Iris pigment epithelial cell (primary cell): ENCODE measurements at regions not wholly inside any gene's neighbourhood (a gene's known extent, or its start where the extent isn't known, plus 50 kb on each side); places are given as distances from the start of the nearest gene placed in this dataset.
"Not testable (repeated sequence)": the region's sequence is repeated elsewhere in the genome, so short reads cannot be mapped to it uniquely, and the experiment has no call there.

Source experiments
- DNase-seq: peaks from one replicate; pipeline ENCODE4 v3.0.0-alpha.2; 2011; ENCODE audit warnings: low read depth

DNA sequence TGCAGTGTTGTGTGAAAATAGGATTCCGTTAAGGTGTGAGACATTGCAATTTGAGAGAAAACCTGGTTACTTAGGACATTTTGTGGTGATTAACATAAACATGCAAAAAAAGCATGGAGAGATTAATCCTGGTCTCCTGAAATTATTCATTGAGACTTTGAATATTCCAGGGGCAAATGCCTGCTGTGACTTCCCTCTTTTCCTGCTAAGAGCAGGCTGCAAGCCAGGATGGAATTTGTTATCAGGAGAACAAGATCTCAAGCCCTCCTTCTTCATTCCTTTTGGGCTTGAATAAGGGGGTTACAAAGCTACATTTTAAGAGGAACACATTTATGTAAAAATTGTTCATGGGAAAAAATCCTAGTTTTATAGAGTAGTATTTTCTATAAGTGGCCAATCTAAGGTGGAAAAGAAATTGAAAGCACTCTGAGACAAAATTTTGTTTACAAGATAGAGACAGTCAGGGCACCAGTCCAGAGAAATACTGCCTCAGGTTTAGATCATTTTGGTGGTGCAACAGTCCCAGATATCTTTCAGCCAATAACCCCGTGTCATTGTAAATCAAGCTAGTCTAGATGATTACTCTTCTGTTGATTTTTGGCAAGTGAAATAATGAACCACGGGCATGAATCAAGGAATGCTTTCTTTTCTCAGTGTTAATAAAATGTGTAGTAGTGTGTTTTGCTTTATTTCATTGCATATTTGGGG lies 1528.3 kb upstream of the AGA start:
- DNase-seq = no peak

DNA sequence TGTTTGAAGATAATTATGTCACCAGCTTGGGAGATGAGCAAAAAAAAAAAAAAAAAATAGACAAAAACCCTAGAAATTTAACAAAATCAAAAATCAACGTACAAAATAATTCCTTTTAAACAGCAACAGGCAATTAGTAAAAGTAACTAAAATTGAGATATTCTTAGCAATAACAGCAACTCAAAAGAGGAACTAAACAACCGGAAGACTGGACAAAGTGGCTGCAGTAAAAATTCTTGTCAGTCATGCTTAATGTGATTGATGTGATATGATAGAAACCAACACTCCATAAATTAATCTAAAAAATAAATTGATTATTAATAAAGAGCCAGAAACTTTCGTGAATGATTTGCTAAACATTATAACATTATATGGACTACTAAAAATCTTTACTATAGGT lies 1534.6 kb upstream of the AGA start:
- no peak for DNase-seq

DNA sequence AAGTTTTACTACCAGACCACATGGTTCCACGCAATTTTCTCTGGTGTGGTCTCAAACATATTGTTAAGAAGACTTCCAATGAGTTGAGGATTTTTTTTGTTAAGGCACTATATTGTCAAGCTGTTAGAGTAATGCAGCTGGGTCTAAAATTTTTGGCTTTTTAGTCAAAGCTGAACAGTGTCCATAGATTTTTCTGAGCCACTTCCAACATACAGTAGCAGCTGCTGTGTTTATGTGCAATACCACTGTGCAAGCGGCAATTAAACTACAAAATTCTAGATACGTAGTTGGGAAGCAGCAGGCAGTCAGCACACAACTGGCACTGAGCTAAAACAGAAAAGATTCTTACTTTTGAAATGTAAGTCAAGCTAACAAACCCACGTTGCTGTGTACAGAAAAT lies 1551.1 kb upstream of the AGA start:
- DNase-seq = no peak

DNA sequence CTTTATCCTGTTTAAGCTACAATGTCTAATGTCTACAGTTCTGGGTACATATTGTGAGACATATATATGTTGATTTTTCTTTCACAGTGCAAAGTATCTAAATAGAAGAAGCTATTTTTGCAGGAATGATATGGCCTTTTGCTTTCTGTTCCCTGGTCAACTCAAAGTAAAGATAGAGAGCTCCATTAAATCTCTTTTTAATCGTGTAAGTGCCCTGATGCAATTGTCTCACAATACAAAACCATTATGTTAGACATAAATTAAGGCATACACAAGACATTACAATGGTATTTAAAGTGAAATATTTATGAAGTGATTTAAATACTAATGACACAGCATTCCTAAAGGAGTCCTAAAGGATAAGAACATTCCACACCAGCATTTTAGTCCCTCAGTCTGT lies 1559.7 kb upstream of the AGA start:
- DNase-seq = no peak

DNA sequence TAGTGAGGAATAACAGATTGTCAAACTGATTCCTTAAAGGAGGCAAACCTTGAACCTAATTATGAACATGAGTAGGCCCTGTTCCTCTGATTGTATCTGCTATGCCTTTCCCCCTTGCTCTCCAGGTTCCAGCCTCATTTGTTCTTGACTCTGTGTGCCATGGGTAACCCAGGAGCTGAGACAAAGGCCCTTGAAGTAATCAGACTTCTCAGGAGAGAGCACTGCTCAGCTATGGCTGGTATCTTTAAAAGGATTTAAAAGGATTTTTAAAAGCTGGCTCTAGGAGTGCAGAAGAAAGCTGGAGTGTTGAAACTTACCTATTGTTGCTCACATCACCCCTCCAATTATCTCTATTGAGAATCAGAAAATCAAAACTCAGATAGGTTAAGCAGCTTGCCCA lies 1565.5 kb upstream of the AGA start:
- DNase-seq = no peak

DNA sequence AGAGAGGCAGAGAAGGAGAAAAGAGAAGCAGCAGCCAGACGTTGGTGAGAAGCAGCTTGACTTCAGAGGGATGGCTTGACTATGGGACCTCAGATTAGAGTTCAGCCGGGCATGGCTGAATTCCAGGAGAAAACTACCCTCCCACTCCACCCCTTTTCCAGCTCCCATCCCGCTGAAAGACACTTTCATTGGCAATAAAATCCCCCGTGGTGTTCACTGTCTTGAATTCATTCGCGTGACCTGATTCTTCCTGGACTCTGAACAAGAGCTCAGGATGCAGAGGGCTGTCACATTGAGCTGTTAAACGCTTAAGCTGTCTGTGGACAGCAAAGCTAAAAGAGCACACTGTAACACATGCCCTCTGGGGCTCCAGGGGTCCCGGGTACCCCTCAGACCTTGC lies 1575.3 kb upstream of the AGA start:
- no peak for DNase-seq

DNA sequence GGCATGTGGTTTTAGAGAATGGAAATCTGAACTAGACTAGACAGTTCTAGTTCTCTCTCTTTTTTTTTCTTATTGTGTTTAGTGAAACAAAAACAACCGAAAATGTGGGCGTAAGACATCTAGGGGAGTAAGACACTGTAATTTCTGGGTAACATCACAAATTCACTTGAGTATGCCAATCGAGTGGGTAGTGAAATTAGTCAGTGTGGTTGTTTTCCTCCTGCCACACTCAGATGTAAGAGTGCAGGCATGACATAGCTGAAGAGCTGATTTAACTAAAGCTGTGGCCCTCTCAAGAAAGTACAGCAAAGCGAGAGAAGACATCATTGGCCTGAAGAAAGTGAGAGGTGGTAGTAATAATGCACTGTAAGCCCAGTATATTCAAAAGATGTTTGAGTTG lies 1585.3 kb upstream of the AGA start:
- DNase-seq = no peak

DNA sequence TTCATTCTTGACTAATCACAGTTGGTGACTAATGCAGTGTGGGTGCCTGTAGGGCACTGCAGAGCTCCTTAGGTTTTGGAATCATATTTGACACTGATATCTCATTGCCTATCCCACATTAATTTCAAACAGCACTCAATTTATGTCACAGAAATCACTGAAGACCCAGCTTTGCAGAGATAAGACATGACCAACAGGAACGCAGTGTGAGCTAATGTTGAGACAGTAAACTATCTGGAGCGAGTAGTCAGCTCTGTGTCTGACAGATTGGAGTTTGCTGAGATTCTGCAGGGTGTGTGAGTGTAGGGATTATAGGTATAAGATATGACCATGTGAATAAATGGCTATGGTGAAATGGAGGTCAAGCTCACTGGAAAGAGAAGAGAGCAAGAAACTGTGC lies 1586.1 kb upstream of the AGA start:
- DNase-seq = no peak

DNA sequence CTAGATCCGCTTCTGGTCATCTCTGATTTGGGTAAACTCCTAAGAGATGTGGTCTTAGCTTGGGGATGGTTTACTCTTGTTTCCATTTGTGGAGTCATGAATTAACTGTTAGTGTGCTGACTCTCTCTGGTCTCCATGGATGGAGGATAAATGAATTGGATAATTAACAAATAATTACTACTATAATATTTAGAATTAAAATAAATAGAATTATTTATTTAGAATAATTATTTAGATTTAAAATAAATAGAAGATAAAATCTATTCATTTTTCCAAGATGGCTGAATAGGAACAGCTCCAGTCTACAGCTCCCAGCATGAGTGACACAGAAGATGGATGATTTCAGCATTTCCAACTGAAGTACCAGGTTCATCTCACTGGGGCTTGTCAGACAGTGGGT lies 1587.4 kb upstream of the AGA start:
- DNase-seq = no peak

DNA sequence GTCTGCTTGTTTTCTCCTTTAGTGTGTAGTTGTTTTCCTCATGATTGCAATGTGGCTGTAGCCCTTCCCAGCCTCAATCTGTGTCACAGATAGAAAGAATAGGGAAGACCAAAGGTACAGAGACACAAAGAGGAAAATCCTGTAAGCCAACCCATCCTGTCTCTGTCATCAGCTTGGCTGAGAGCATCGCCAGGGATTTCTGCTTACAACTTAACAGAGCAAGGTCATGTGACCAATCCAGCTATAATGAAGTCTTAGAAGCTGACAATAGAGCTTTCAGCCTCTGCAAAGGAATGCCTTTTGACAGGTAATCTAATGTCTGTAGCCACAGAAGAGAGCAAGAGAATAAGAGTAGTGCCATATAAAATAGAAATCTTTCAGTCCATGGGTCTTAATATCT lies 1598.0 kb upstream of the AGA start:
- no peak for DNase-seq

DNA sequence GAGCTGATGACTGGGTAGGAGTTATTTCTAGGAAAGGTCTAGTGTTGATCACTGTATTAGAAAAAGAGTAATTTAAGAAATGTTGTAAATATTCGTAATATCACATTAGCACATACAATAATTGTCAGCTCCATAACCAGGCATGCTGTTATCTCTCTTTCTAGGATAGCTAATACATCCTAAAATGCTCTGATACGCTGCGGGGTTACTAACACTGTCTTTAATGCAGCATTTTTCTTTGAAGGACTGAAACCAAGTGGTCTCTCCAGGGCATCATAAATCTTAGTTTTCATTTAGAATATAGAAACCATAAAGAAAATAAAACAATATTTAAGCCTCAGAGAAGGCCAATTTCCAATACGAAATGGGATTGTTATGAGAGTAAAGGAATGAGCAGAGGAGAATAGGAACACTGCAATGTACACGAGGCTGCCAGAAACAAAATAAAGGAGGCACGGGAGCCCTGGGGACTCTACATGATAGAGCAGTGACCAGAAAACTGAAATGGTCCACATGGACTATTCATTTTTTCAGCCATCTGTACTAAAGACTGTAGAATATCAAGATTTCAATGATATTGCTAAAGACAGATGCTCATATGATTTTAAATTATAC lies 1606.7 kb upstream of the AGA start:
- no peak for DNase-seq

DNA sequence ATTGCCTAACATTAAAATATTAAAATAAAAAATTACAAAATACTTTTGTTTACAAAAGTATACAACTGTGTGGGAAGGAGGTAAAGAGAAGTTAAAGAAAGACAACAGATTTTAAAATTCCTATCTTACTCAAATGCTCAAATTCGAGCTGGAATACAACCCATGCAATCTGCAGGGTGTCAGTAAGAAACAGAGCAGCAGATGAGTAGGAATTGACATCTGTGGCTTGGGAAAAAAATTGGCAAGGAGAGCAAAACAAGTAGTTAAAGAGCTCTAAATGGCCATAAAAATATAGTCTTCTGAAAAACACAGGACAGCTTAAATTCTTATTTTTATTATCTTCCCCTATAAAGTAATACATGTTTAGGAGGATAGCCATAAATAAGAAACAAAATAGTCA lies 1609.0 kb upstream of the AGA start:
- no peak for DNase-seq

DNA sequence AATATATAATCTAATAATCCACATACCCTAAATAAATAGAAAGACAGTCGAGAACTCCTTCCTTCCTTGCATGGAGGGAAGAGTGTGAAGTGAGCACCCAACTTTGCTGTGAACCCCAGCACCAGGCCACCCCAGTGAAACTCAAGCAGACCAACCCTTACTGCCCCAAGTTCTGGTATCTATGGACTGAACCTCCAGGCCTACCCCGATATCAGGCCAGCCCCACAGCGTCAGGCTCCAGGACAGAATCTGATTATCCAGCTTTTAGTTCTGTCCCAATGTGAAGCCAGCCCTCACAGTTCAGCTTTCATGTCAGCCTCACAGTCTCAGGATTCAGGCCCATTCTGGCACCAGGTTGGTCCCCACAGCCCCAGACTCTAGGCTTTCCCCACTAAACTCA lies 1617.2 kb upstream of the AGA start:
- no peak for DNase-seq

DNA sequence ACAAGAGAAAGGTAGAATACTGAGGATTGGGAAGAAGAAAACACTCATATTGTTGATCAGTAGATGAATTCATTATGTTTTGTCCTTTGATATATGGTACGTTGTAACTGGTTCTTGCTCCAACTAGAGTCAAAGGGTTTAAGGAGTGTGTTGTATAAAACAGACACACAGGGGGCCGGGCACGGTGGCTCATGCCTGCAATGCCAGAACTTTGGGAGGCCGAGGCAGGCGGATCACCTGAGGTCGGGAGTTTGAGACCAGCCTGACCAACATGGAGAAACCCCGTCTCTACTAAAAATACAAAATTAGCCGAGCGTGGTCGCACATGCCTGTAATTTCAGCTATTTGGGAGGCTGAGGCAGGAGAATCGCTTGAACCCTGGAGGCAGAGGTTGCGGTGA lies 1624.0 kb upstream of the AGA start:
- not testable (repeated sequence) for DNase-seq

DNA sequence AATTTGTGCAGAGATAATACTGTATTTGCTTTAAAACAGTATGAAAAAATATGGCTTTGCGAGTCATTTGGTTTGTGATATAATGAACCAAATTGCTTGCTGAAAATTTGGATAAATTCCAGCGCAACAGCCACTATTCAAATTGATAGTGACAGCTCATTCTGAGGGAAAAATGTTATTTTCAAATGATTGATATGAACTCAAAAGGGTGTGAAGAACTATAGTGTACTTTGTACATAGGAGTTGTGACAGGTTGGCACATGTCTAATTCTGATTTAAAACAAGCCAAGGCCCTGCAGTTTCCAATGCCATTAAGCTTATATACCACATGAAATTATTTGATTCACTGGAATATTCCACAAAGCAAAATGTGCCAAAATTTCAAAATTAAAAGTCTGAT lies 1628.9 kb upstream of the AGA start:
- DNase-seq = no peak

DNA sequence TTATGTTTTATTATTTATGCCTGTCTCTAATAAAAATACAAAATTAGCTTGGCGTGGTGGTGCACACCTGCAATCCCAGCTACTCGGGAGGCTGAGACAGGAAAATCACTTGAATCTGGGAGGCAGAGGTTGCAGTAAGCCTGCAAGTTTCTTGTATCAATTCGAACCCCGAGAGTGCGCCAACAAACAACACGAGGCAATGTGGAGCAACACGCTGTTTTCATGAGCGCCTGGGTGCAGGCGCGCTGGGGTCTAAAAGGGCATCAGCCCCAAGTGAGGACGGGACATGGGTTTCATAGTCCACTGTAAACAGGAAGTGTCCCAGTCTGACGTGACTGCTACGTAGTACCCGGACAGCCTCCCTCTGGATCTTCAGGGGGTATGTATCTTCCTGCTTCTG lies 1634.6 kb upstream of the AGA start:
- DNase-seq = no peak

DNA sequence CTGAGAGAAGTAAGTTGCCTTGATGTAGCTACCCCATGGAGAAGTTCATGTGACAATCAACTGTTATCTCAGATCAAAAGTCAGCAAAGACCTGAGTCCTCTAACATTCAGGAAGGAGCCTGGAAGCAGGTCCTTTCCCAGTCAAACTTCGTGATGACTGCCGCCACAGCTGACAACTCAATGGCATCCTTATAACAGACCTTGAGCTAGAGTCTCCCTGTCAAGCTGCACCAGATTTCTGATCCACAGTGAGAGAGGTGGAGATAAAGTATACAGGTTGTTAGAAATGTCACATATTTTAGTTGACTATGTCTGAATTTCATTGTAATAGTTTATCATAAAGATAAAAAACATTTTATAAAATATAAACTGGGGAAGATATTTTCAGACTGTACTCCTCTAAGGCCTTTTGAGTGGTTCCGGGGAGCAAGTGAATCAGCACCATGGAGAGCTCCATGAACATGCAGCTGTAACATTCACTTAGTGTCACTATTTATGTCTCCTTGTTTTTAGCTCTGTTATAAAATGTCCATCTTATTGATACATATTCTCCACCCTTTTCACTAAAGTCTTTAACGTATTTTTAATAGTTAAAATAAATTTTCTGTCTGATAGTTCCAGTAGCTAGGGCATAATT lies 1653.5 kb upstream of the AGA start:
- DNase-seq = peak; percentile 2

DNA sequence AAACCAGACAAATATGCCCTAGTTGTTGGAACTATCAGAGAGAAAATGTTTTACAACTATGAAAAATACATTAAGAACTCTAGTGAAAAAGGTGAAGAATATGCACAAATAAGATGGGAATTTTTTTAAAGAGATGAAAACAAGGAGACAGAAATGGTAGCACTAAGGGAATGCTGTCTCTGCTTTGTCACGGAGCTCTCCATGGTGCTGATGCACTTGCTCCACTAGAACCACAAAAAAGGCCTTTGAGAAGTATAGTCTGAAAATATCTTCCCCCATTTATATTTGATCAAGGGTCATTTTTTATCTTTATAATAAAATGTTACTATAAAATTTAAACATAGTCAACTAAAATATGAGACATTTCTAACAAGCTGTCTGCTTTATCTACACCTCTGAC lies 1655.5 kb upstream of the AGA start:
- DNase-seq = peak; percentile 1

DNA sequence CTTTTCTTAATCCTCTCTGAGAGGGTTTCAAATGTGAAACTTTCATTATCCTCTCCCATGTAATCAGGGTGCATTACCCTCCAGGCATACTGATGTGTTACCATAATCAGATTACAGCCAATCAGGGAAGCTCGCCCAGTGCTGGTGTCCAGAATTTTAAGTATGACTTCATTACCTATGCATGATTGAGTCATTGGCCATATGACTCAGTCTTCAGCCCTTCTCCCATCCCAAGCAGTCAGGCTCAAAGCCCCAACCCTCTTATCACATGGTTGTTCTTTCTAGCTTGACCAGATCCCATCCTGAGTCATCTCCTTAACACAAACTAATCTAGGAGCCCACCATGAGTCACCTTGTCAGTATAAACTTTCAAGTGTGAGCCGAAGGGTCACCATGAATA lies 1668.1 kb upstream of the AGA start:
- DNase-seq = peak; percentile 76

DNA sequence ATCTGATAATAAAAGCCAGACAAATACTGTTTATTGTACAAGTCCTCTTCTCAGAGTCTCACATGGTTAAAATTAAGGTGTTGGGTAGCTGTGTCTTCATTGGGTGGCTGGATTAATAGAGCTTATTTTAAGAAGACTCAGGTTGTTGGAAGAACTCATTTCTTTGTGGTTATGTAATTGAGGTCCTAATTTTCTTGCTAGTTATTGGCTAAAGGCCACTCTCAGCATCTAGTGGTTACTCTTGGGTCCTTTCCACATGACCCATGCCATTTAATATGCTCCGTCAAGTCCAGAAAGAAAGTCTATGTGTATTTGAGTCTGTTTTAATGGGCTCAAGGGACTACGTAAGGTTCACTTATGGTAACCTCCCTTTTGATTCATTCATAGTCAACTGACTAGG lies 1668.6 kb upstream of the AGA start:
- DNase-seq = peak; percentile 19

DNA sequence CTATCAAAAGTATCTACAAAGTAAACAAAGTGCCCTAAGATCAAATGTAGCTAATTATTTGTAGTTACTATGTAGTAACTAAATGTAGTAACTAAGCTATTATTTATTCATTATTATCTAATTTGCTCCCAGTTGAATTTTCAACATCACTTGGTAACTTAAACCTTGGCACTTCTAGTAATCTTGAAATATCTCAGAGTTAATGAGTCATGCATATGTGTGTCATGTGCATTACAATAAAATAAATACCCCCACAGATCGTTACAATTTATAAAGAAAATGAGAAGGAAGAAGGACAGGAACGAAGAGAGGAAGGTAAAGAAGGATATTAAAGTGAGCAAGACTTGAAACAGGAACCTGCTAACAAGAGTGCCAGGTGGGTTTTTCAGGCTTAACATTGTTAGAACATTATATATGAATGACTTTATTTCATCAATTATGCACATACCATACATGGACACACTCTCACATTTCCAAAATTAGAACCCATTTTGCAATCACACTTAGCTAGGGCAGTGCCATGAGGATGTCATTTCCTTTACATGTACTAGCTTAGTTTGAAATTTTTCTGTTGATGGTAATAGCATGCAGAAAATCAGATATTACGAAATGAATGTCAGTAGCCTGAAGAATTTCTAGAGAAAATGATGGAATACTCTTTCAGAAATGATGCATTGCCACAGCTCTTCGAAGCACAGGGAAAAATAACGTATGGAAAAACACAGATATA lies 1670.4 kb upstream of the AGA start:
- no peak for DNase-seq

DNA sequence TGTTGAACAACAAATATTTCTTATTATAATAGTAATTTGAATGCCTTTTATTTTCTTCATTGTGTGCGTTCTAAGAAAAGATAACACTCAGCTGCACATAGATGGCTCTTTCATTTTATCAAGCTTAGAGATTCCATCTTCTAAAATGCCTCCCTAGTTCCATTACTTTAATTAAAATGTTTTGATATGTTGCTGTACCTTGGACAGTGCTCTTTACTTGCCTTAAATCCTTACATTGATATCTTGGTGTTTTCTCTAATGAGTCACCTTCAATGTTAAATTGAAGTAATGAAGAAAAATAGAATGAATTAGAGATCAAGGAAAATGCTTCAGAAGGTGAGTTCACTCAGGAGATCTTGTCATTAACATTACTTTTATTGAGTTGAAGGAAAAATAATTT lies 1672.4 kb upstream of the AGA start:
- no peak for DNase-seq

DNA sequence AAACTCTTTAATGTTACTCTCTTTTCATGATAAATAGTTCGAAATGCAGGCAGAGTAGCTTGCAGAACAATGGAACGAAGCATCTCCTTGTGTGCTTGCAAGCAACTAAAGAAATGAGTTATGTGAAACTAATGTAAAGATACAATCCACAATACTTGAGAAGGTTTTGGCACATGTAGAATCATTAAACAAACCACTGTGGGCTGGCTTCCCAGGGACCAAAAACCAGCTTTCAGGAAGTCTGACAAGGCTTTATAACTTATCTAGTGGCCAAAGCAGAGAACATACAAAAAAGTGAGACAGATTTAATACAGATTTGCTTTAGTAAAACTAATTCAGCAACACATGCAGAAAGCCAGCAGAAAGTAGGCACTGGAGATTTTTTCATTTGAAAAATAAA lies 1673.8 kb upstream of the AGA start:
- no peak for DNase-seq
